GM10248 (cell line): ENCODE measurements at regions not wholly inside any gene's neighbourhood (a gene's known extent, or its start where the extent isn't known, plus 50 kb on each side); places are given as distances from the start of the nearest gene placed in this dataset.

Experiments used
- CTCF ChIA-PET: fragments of 300-600 bp; sonication (Branson Sonifier 250); formaldehyde crosslinking; extraction: SDS; loops from one replicate; lab custom pipeline; 2021; ENCODE audit warnings: antibody characterized with exemption; lab: Yijun Ruan, JAX
- POLR2A ChIA-PET: fragments of 350-650 bp; sonication (Branson Sonifier 250); formaldehyde crosslinking; extraction: SDS; loops from one replicate; lab custom pipeline; 2020; ENCODE audit warnings: antibody characterized with exemption; lab: Yijun Ruan, JAX
- DNase-seq: peaks from one replicate; pipeline ENCODE4 v3.0.0; 2012; ENCODE audit errors: extremely low spot score
- TF ChIP-seq, protein P1 (sequence below): IDR thresholded peaks from 2 replicates; pipeline ENCODE4 v1.5.1; 2012; ENCODE audit warnings: mild to moderate bottlenecking, low read depth; ENCODE audit errors: extremely low read depth, missing control alignments, control extremely low read depth

DNA sequence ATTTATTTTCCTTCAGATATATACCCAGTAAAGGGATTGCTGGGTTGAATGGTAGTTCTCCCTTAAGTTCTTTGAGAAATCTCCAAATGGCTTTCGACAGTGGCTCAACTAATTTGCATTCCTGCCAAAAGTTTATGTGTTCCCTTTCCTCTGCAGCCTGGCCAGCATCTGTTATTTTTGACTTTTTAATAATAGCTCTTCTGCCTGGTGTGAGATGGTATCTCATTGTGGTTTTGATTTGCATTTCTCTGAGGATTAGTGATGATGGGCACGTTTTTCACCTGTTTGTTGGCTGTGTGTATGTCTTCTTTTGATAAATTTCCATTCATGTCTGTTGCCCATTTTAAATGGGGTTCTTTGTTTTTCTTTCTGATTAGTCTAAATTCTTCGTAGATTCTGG lies 375.2 kb downstream of the UBE2NL start:
- POLR2A ChIA-PET: no interaction called here
- CTCF ChIA-PET: no interaction called here
- TF ChIP-seq, protein P1, sequence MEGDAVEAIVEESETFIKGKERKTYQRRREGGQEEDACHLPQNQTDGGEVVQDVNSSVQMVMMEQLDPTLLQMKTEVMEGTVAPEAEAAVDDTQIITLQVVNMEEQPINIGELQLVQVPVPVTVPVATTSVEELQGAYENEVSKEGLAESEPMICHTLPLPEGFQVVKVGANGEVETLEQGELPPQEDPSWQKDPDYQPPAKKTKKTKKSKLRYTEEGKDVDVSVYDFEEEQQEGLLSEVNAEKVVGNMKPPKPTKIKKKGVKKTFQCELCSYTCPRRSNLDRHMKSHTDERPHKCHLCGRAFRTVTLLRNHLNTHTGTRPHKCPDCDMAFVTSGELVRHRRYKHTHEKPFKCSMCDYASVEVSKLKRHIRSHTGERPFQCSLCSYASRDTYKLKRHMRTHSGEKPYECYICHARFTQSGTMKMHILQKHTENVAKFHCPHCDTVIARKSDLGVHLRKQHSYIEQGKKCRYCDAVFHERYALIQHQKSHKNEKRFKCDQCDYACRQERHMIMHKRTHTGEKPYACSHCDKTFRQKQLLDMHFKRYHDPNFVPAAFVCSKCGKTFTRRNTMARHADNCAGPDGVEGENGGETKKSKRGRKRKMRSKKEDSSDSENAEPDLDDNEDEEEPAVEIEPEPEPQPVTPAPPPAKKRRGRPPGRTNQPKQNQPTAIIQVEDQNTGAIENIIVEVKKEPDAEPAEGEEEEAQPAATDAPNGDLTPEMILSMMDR: no peak
- DNase-seq: no peak

DNA sequence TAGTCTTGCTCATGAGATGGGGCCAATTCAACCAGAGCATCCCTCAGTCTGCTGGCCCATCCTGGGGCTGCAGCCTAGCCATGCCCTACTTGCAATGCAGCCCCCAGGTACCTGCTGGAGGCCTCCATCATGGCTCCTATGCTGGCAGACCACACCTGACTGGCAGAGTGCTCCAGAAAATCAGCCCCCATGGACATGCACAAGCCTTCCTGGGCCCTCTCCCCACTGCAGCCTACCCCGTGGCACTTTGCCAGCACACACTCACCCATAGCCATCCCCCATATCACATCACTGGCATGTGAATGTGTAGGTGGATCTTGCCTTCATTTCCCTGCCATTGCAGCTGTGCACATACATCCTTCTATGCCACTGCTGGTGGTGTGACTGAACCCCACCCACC lies 381.8 kb downstream of the UBE2NL start:
- CTCF ChIA-PET: no interaction called here
- TF ChIP-seq, protein P1: no peak
- DNase-seq: no peak
- POLR2A ChIA-PET: no interaction called here

DNA sequence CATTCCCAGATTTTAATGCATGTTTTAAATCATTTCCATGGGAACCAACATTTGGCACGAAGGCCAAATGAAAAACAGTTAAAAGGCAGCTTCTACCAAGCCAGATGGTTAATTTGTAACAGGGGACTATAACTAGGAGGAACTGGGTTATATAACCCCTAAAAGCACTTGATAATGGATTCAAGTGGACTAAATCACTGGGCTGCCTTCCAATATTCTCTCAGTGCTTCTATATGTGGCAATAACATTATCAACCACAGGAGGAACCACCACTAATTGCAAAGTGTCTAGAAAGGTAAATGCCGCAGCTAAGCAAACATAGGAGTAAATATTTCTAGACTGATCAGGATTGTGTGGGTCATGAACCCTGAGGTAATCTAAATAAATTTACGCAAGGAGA lies 391.5 kb downstream of the UBE2NL start:
- POLR2A ChIA-PET: no interaction called here
- CTCF ChIA-PET: no interaction called here
- DNase-seq: no peak
- TF ChIP-seq, protein P1: no peak

DNA sequence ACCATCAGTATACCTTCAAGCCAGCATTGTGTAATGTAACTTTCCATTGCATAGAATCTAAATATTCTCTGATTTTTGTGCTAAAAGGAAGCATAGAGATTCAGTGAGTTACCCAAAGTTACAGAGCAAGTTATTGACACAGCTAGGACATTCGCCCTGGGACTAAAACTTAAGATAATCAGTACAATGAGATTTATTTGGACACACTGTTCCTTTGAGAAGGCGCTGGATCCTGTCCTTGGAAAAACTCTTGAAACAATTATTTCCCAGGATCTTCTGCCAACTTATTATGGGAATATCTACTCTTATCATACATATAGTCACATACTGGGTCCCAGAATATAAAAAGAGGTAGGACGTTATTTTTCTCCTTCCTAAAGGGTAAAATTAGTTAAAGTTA lies 392.0 kb downstream of the UBE2NL start:
- POLR2A ChIA-PET: no interaction called here
- TF ChIP-seq, protein P1: no peak
- no peak for DNase-seq
- CTCF ChIA-PET: no interaction called here

DNA sequence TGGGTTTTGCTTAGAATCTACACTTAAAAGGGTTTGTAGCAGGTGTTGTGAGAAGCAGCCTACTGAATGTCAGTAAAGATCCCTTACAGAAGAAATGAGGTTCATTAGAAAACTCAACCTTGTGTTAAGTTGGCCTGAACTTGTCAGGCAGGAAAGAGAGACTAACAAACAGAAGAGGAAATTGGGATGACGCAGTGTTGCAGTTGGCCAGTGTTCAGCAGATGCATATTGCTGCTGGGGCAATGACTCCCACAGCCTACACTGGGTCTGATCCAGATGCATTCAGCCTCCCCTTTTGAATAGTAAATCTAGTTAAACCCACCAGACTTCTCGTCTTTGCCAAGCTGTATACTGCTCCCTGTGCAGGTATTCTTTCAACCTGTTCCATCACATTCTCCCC lies 409.4 kb downstream of the UBE2NL start:
- POLR2A ChIA-PET: no interaction called here
- no peak for DNase-seq
- CTCF ChIA-PET: no interaction called here
- TF ChIP-seq, protein P1: no peak

DNA sequence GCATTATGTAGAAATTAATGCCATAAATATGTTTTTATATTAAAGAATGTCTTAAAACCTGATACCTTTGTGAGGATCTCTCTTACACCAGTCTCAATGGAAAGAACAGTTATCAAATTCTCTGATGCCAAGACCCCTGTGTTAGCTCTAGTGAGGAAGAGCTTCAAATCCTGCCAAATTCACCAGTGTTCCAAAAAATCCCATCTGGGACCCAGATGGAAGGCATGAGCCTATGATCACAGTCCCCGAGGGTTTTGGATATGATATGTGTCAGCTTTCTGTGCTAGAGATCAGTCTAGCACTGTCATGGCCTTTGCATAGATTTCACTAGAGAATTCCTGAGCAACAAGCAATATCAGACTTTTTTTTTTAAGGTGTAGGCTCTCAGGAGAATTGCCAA lies 412.1 kb downstream of the UBE2NL start:
- CTCF ChIA-PET: no interaction called here

More for the DNA sequence above, 412.1 kb downstream of the UBE2NL start:
- POLR2A ChIA-PET: no interaction called here
- DNase-seq: no peak
- TF ChIP-seq, protein P1: no peak
